ENCODE measurements at regions not wholly inside any gene's neighbourhood (a gene's known extent, or its start where the extent isn't known, plus 50 kb on each side); places are given as distances from the start of the nearest gene placed in this dataset.

- no peaks in the 10 kb centered on the region for H3K9me3 ChIP-seq (ENCODE audit: control insufficient read depth, low read length)
- H3K36me3 ChIP-seq (ENCODE audit: control insufficient read depth, insufficient read depth, low read length): no peaks in the 10 kb centered on the region
- no peak overlapping the region for H3K4me3 ChIP-seq (ENCODE audit: insufficient read depth, low read depth, low read length, poor library complexity, severe bottlenecking)
- H3K4me1 ChIP-seq (ENCODE audit: control insufficient read depth, insufficient read depth, low read length, poor library complexity, severe bottlenecking): no peaks in the 10 kb centered on the region
- DNase-seq: no peak
- H3K27me3 ChIP-seq (replicated peaks; ENCODE audit: control insufficient read depth, insufficient read depth, low read length, poor library complexity, severe bottlenecking): no peaks in the 10 kb centered on the region
- no peak overlapping the region for H3K27ac ChIP-seq (ENCODE audit: insufficient read depth, low read length, poor library complexity, severe bottlenecking)
Measured at GRCh38 chr13:104823709-104824108, 1711.8 kb downstream of the EFNB2 start.

- Histone ChIP-seq H3K4me1 (ENCODE audit: control insufficient read depth, insufficient read depth, low read length, poor library complexity, severe bottlenecking) (no peaks in the 10 kb centered on the region), H3K27ac (ENCODE audit: insufficient read depth, low read length, poor library complexity, severe bottlenecking) (no peak overlapping the region), H3K4me3 (ENCODE audit: insufficient read depth, low read depth, low read length, poor library complexity, severe bottlenecking) (no peak overlapping the region), H3K27me3 (replicated peaks; ENCODE audit: control insufficient read depth, insufficient read depth, low read length, poor library complexity, severe bottlenecking) (no peaks in the 10 kb centered on the region), H3K36me3 (ENCODE audit: control insufficient read depth, insufficient read depth, low read length) (no peaks in the 10 kb centered on the region), H3K9me3 (ENCODE audit: control insufficient read depth, low read length) (no peaks in the 10 kb centered on the region)
- no peak for DNase-seq
Measured at GRCh38 chr13:104823071-104823470, 1712.4 kb downstream of the EFNB2 start.

GRCh38 chr13:104817271-104817670 is 1718.2 kb downstream of the EFNB2 start:
- Histone ChIP-seq H3K27ac (ENCODE audit: insufficient read depth, low read length, poor library complexity, severe bottlenecking) (no peak overlapping the region), H3K4me1 (ENCODE audit: control insufficient read depth, insufficient read depth, low read length, poor library complexity, severe bottlenecking) (no peaks in the 10 kb centered on the region), H3K36me3 (ENCODE audit: control insufficient read depth, insufficient read depth, low read length) (no peaks in the 10 kb centered on the region), H3K9me3 (ENCODE audit: control insufficient read depth, low read length) (no peaks in the 10 kb centered on the region), H3K4me3 (ENCODE audit: insufficient read depth, low read depth, low read length, poor library complexity, severe bottlenecking) (no peak overlapping the region), H3K27me3 (replicated peaks; ENCODE audit: control insufficient read depth, insufficient read depth, low read length, poor library complexity, severe bottlenecking) (no peaks in the 10 kb centered on the region)
- no peak for DNase-seq

GRCh38 chr13:104816726-104817125 is 1718.7 kb downstream of the EFNB2 start:
- Histone ChIP-seq H3K4me3 (ENCODE audit: insufficient read depth, low read depth, low read length, poor library complexity, severe bottlenecking) (no peak overlapping the region), H3K9me3 (ENCODE audit: control insufficient read depth, low read length) (no peaks in the 10 kb centered on the region), H3K4me1 (ENCODE audit: control insufficient read depth, insufficient read depth, low read length, poor library complexity, severe bottlenecking) (no peaks in the 10 kb centered on the region), H3K27ac (ENCODE audit: insufficient read depth, low read length, poor library complexity, severe bottlenecking) (no peak overlapping the region), H3K36me3 (ENCODE audit: control insufficient read depth, insufficient read depth, low read length) (no peaks in the 10 kb centered on the region), H3K27me3 (replicated peaks; ENCODE audit: control insufficient read depth, insufficient read depth, low read length, poor library complexity, severe bottlenecking) (no peaks in the 10 kb centered on the region)
- DNase-seq: no peak

GRCh38 chr13:104810242-104810641 is 1725.2 kb downstream of the EFNB2 start:
- DNase-seq: no peak
- Histone ChIP-seq H3K4me1 (ENCODE audit: control insufficient read depth, insufficient read depth, low read length, poor library complexity, severe bottlenecking) (no peaks in the 10 kb centered on the region), H3K4me3 (ENCODE audit: insufficient read depth, low read depth, low read length, poor library complexity, severe bottlenecking) (no peak overlapping the region), H3K9me3 (ENCODE audit: control insufficient read depth, low read length) (no peaks in the 10 kb centered on the region), H3K36me3 (ENCODE audit: control insufficient read depth, insufficient read depth, low read length) (no peaks in the 10 kb centered on the region), H3K27me3 (replicated peaks; ENCODE audit: control insufficient read depth, insufficient read depth, low read length, poor library complexity, severe bottlenecking) (no peaks in the 10 kb centered on the region), H3K27ac (ENCODE audit: insufficient read depth, low read length, poor library complexity, severe bottlenecking) (no peak overlapping the region)

GRCh38 chr13:104809483-104809882 is 1726.0 kb downstream of the EFNB2 start:
- Histone ChIP-seq H3K36me3 (ENCODE audit: control insufficient read depth, insufficient read depth, low read length) (no peaks in the 10 kb centered on the region), H3K4me1 (ENCODE audit: control insufficient read depth, insufficient read depth, low read length, poor library complexity, severe bottlenecking) (no peaks in the 10 kb centered on the region), H3K4me3 (ENCODE audit: insufficient read depth, low read depth, low read length, poor library complexity, severe bottlenecking) (no peak overlapping the region), H3K9me3 (ENCODE audit: control insufficient read depth, low read length) (no peaks in the 10 kb centered on the region), H3K27me3 (replicated peaks; ENCODE audit: control insufficient read depth, insufficient read depth, low read length, poor library complexity, severe bottlenecking) (no peaks in the 10 kb centered on the region), H3K27ac (ENCODE audit: insufficient read depth, low read length, poor library complexity, severe bottlenecking) (no peak overlapping the region)
- no peak for DNase-seq

GRCh38 chr13:104805346-104805745 is 1730.1 kb downstream of the EFNB2 start:
- Histone ChIP-seq H3K9me3 (ENCODE audit: control insufficient read depth, low read length) (no peaks in the 10 kb centered on the region), H3K27ac (ENCODE audit: insufficient read depth, low read length, poor library complexity, severe bottlenecking) (no peak overlapping the region), H3K36me3 (ENCODE audit: control insufficient read depth, insufficient read depth, low read length) (no peaks in the 10 kb centered on the region), H3K4me3 (ENCODE audit: insufficient read depth, low read depth, low read length, poor library complexity, severe bottlenecking) (no peak overlapping the region), H3K27me3 (replicated peaks; ENCODE audit: control insufficient read depth, insufficient read depth, low read length, poor library complexity, severe bottlenecking) (no peaks in the 10 kb centered on the region), H3K4me1 (ENCODE audit: control insufficient read depth, insufficient read depth, low read length, poor library complexity, severe bottlenecking) (no peaks in the 10 kb centered on the region)
- DNase-seq: no peak

- Histone ChIP-seq H3K36me3 (ENCODE audit: control insufficient read depth, insufficient read depth, low read length) (no peaks in the 10 kb centered on the region), H3K4me1 (ENCODE audit: control insufficient read depth, insufficient read depth, low read length, poor library complexity, severe bottlenecking) (no peaks in the 10 kb centered on the region), H3K4me3 (ENCODE audit: insufficient read depth, low read depth, low read length, poor library complexity, severe bottlenecking) (no peak overlapping the region), H3K27ac (ENCODE audit: insufficient read depth, low read length, poor library complexity, severe bottlenecking) (no peak overlapping the region), H3K9me3 (ENCODE audit: control insufficient read depth, low read length) (no peaks in the 10 kb centered on the region), H3K27me3 (replicated peaks; ENCODE audit: control insufficient read depth, insufficient read depth, low read length, poor library complexity, severe bottlenecking) (no peaks in the 10 kb centered on the region)
- DNase-seq: no peak
Measured at GRCh38 chr13:104799152-104799551, 1732.9 kb upstream of the SLC10A2 start.

- Histone ChIP-seq H3K4me3 (ENCODE audit: insufficient read depth, low read depth, low read length, poor library complexity, severe bottlenecking) (no peak overlapping the region), H3K36me3 (ENCODE audit: control insufficient read depth, insufficient read depth, low read length) (no peaks in the 10 kb centered on the region), H3K9me3 (ENCODE audit: control insufficient read depth, low read length) (no peaks in the 10 kb centered on the region), H3K27me3 (replicated peaks; ENCODE audit: control insufficient read depth, insufficient read depth, low read length, poor library complexity, severe bottlenecking) (no peaks in the 10 kb centered on the region), H3K27ac (ENCODE audit: insufficient read depth, low read length, poor library complexity, severe bottlenecking) (no peak overlapping the region), H3K4me1 (ENCODE audit: control insufficient read depth, insufficient read depth, low read length, poor library complexity, severe bottlenecking) (no peaks in the 10 kb centered on the region)
- DNase-seq: no peak
Measured at GRCh38 chr13:104798486-104798885, 1732.3 kb upstream of the SLC10A2 start.

GRCh38 chr13:104796581-104796980 is 1730.4 kb upstream of the SLC10A2 start:
- H3K4me3 ChIP-seq (ENCODE audit: insufficient read depth, low read depth, low read length, poor library complexity, severe bottlenecking): no peak overlapping the region
- DNase-seq: no peak
- H3K27me3 ChIP-seq (replicated peaks; ENCODE audit: control insufficient read depth, insufficient read depth, low read length, poor library complexity, severe bottlenecking): no peaks in the 10 kb centered on the region
- H3K27ac ChIP-seq (ENCODE audit: insufficient read depth, low read length, poor library complexity, severe bottlenecking): no peak overlapping the region
- H3K36me3 ChIP-seq (ENCODE audit: control insufficient read depth, insufficient read depth, low read length): no peaks in the 10 kb centered on the region
- no peaks in the 10 kb centered on the region for H3K9me3 ChIP-seq (ENCODE audit: control insufficient read depth, low read length)
- no peaks in the 10 kb centered on the region for H3K4me1 ChIP-seq (ENCODE audit: control insufficient read depth, insufficient read depth, low read length, poor library complexity, severe bottlenecking)

- no peaks in the 10 kb centered on the region for H3K4me1 ChIP-seq (ENCODE audit: control insufficient read depth, insufficient read depth, low read length, poor library complexity, severe bottlenecking)
- no peaks in the 10 kb centered on the region for H3K36me3 ChIP-seq (ENCODE audit: control insufficient read depth, insufficient read depth, low read length)
- H3K4me3 ChIP-seq (ENCODE audit: insufficient read depth, low read depth, low read length, poor library complexity, severe bottlenecking): no peak overlapping the region
- no peaks in the 10 kb centered on the region for H3K27me3 ChIP-seq (replicated peaks; ENCODE audit: control insufficient read depth, insufficient read depth, low read length, poor library complexity, severe bottlenecking)
- no peaks in the 10 kb centered on the region for H3K9me3 ChIP-seq (ENCODE audit: control insufficient read depth, low read length)
- DNase-seq: no peak
- no peak overlapping the region for H3K27ac ChIP-seq (ENCODE audit: insufficient read depth, low read length, poor library complexity, severe bottlenecking)
Measured at GRCh38 chr13:104785952-104786351, 1719.7 kb upstream of the SLC10A2 start.
